HG02870 (cell line): ENCODE measurements at regions not wholly inside any gene's neighbourhood (a gene's known extent, or its start where the extent isn't known, plus 50 kb on each side); places are given as distances from the start of the nearest gene placed in this dataset.
"Not testable (repeated sequence)": the region's sequence is repeated elsewhere in the genome, so short reads cannot be mapped to it uniquely, and the experiment has no call there.

Experiments
- ATAC-seq: cut with Tn5 transposase; IDR thresholded peaks from one replicate; pipeline ENCODE4 v1.9.1; 2021; ENCODE audit warnings: mild to moderate bottlenecking, moderate library complexity; ENCODE audit not compliant: unreplicated experiment

DNA sequence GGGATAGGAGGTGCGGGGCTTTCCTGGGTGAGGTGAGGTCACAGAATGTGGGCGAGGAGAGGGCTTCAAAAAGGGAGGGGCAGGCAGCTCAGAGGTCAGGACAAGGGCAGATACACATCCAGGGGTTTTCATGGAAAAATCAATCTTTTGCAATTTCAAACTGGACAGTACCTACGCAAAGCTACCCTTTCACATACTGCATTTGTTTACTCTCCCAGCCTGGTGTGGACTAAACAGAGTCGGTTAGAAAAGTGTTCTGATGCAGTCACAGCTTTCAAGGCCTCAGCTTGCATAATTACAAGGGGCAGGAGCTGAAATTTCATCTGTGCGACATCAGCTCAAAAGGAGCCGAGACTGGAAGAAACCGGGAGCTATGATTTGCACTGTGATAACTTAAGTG is 309.9 kb upstream of the SOX1 start:
- not testable (repeated sequence) for ATAC-seq

DNA sequence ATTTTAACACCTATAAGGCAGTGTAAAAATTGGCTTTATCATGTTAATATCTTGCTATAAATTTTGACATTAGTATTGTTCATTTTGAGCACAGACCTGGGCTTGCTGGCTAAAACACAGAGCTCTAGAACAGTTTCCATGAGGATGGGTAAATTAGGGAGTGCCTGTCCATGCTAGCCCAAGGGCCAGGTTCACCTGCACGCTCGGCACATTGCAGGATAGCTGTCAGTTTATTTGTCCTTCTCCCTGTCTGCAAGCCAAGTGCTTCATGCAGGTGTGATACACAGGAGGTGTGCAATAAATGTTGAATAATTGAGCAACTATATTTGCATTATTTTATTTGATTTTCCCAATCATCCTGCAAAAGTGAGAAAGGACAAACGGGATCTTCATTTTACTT is 309.3 kb upstream of the SOX1 start:
- not testable (repeated sequence) for ATAC-seq

GRCh38 chr13:111763001-111763872 is 303.7 kb upstream of the SOX1 start:
- not testable (repeated sequence) for ATAC-seq

- not testable (repeated sequence) for ATAC-seq
Measured at GRCh38 chr13:111764550-111764949, 302.4 kb upstream of the SOX1 start.

GRCh38 chr13:111764996-111765395 is 302.0 kb upstream of the SOX1 start:
- not testable (repeated sequence) for ATAC-seq

- not testable (repeated sequence) for ATAC-seq
Measured at GRCh38 chr13:111775718-111776117, 291.2 kb upstream of the SOX1 start.

DNA sequence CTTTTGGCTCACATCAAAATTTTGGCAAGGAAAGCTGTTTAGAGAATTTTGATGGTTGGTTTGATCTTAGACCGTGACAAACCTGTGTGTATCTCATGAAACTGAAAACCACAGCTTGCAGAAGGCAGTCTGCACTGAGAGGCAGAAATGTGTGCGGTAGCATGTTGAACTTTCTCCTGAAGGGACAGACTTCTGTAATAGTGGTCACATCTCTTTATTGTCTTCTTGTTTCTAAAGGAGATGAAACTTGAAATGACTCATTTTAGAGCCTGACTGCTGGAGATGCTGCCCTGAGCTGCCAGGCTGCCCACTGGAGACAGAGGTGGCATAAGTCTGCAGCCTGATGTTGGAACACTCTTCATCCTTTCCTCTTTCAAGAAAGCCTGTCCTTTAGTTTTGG is 289.6 kb upstream of the SOX1 start:
- ATAC-seq, result peak; percentile 83

DNA sequence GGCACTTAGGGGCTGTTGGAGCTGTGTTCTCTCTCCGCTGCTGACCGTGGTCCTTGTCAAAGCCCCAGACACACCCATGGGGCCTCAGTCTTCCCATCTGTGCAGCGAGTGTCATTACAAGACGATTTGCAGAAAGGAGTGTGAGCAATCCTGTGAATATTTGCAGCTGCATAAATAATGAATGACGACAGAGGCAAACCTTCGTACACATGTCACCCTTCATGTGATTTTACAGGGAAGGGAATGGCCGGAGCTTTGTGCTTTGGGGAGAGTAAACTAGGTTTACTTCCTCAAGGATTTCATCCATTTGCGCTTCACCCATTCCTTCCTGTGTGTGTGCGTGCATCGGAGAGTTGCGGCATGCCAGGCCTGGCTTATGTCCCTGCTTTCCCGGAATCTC is 285.6 kb upstream of the SOX1 start:
- not testable (repeated sequence) for ATAC-seq

DNA sequence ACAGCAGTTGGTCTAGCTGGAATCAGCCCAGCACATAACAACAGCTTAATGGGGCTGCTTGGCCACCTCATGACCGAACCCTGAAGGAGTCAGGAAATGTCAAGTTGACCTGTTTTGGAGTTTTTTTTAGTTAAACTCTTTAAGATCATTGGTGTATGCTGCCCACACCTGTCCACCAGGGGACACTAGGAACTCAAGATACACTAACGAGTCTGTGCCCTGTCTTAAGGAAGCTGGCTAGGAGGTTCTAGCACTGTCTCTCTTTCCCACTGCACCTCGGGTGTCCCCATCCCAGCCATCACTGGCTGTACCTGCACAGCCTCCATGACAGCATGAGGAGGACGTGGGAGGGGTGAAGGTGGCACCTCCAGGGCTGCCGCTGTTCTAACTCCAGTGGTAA is 279.6 kb upstream of the SOX1 start:
- not testable (repeated sequence) for ATAC-seq

GRCh38 chr13:111789011-111789410 is 277.9 kb upstream of the SOX1 start:
- ATAC-seq, result no peak

GRCh38 chr13:111789420-111789819 is 277.5 kb upstream of the SOX1 start:
- no peak for ATAC-seq

DNA sequence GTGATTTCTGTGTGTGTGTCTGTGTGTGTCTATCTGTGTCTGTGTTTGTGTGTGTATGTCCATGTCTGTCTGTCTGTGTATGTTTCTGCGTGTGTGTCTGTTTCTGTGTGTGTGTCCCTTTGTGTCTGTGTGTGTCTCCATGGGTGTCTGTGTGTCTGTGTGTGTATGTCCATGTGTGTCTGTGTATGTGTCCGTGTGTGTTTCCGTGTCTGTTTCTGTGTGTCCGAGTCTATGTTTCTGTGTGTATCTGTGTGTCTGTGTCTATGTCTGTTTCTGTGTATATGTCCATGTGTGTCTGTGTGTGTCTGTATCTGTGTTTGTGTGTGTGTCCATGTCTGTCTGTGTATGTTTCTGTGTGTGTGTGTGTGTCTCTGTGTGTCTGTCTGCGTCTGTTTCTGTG is 276.3 kb upstream of the SOX1 start:
- no peak for ATAC-seq

DNA sequence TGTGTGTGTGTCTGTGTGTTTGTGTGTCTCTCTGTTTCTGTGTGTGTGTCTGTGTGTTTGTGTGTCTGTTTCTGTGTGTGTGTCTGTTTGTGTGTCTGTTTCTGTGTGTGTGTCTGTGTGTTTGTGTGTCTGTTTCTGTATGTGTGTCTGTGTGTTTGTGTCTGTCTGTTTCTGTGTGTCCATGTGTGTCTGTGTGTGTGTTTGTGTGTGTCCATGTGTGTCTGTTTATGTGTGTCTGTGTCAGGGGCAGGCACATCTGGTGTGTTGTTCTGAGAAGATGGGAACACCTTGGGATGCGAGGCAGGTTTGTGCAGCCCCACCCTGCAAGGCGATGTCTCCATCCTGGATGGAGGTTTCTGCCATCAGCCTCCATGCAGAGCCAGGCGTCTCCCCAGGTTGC is 275.8 kb upstream of the SOX1 start:
- ATAC-seq, result no peak

DNA sequence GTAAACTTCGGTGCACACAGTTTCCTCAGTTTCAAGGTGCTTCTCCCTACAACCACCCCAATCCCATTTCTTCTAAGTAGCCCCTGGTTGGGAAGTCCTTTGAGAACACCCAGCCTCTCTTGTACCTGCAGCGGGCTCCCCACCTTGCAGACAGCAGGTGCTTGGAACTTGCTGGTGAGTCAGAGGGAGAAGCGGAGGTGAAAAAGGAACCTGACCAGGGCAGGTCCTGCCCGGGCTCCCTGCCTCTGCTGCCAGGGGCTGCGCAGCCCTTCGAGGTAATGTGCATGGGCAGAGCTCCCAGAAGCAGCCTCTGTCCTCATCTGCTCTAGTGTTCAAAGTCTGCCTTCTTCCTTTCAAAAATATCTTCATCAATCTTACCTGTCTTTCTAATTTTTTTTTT is 274.0 kb upstream of the SOX1 start:
- no peak for ATAC-seq
